Panc1 (cell line): ENCODE measurements at regions not wholly inside any gene's neighbourhood (a gene's known extent, or its start where the extent isn't known, plus 50 kb on each side); places are given as distances from the start of the nearest gene placed in this dataset.

Source experiments
- CTCF ChIP-seq: fragments of 450-650 bp; IDR thresholded peaks from 2 replicates; pipeline ENCODE4 v1.5.1; 2017; ENCODE audit warnings: mild to moderate bottlenecking
- POLR2AphosphoS5 ChIP-seq: IDR thresholded peaks from 2 replicates; pipeline ENCODE4 v1.6.1; 2012; ENCODE audit warnings: mild to moderate bottlenecking, low read depth, low read length, moderate library complexity
- REST ChIP-seq, 2 experiments: IDR thresholded peaks; 2 replicates each; pipeline ENCODE4 v1.6.1; 2011 to 2012; ENCODE audit warnings: low read depth in 2 of 2, control low read depth in 1 of 2, low read length in 1 of 2, mild to moderate bottlenecking in 1 of 2, moderate library complexity in 1 of 2; ENCODE audit not compliant: insufficient read depth in 1 of 2
- SIN3A ChIP-seq: IDR thresholded peaks from 2 replicates; pipeline ENCODE4 v1.6.1; 2012; ENCODE audit warnings: low read depth, mild to moderate bottlenecking, low read length, moderate library complexity, borderline replicate concordance; ENCODE audit not compliant: insufficient read depth
- TCF7L2 ChIP-seq: IDR thresholded peaks from 2 replicates; pipeline ENCODE4 v1.6.1; 2011; ENCODE audit warnings: mild to moderate bottlenecking, low read depth, low read length, inconsistent platforms

GRCh38 chr3:19016851-19017250 lies 131.5 kb upstream of the KCNH8 start:
- TF ChIP-seq CTCF (no peak), REST (IDR thresholded peaks at IDR 0.05; ENCODE audit: insufficient read depth in 1 of 2, low read depth in 2 of 2, low read length in 1 of 2) (no peak), POLR2AphosphoS5 (no peak), TCF7L2 (no peak), SIN3A (no peak)
